ENCODE measurements at regions not wholly inside any gene's neighbourhood (a gene's known extent, or its start where the extent isn't known, plus 50 kb on each side); places are given as distances from the start of the nearest gene placed in this dataset.
A peak's percentile ranks its signal among the peaks of the same experiment; 100 is the strongest.

- TF ChIP-seq, protein P1, sequence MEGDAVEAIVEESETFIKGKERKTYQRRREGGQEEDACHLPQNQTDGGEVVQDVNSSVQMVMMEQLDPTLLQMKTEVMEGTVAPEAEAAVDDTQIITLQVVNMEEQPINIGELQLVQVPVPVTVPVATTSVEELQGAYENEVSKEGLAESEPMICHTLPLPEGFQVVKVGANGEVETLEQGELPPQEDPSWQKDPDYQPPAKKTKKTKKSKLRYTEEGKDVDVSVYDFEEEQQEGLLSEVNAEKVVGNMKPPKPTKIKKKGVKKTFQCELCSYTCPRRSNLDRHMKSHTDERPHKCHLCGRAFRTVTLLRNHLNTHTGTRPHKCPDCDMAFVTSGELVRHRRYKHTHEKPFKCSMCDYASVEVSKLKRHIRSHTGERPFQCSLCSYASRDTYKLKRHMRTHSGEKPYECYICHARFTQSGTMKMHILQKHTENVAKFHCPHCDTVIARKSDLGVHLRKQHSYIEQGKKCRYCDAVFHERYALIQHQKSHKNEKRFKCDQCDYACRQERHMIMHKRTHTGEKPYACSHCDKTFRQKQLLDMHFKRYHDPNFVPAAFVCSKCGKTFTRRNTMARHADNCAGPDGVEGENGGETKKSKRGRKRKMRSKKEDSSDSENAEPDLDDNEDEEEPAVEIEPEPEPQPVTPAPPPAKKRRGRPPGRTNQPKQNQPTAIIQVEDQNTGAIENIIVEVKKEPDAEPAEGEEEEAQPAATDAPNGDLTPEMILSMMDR (IDR thresholded peaks at IDR 0.05; ENCODE audit: unreplicated experiment), result no peak
- Mint-ChIP-seq H3K27me3 (ENCODE audit: low read depth) (no peaks in the 10 kb centered on the region), H3K4me3 (no peak overlapping the region), H3K4me1 (peaks cover 46% of the 10 kb centered on the region), H3K27ac (no peak overlapping the region), H3K9me3 (no peaks in the 10 kb centered on the region), H3K36me3 (no peaks in the 10 kb centered on the region)
- no peak for DNase-seq (ENCODE audit: low spot score in 2 of 2, unreplicated experiment in 2 of 2)
These were observed 53.6 kb upstream of the FST start for GRCh38 chr5:53426878-53427277.

GRCh38 chr5:53427965-53428364 is 52.5 kb upstream of the FST start:
- H3K36me3 Mint-ChIP-seq, result no peaks in the 10 kb centered on the region
- no peak for DNase-seq (ENCODE audit: low spot score in 2 of 2, unreplicated experiment in 2 of 2)
- H3K4me1 Mint-ChIP-seq, result peaks cover 42% of the 10 kb centered on the region
- no peaks in the 10 kb centered on the region for H3K9me3 Mint-ChIP-seq
- no peak overlapping the region for H3K4me3 Mint-ChIP-seq
- H3K27me3 Mint-ChIP-seq (ENCODE audit: low read depth), result no peaks in the 10 kb centered on the region
- no peak overlapping the region for H3K27ac Mint-ChIP-seq
- TF ChIP-seq, protein P1 (IDR thresholded peaks at IDR 0.05; ENCODE audit: unreplicated experiment), result no peak

DNA sequence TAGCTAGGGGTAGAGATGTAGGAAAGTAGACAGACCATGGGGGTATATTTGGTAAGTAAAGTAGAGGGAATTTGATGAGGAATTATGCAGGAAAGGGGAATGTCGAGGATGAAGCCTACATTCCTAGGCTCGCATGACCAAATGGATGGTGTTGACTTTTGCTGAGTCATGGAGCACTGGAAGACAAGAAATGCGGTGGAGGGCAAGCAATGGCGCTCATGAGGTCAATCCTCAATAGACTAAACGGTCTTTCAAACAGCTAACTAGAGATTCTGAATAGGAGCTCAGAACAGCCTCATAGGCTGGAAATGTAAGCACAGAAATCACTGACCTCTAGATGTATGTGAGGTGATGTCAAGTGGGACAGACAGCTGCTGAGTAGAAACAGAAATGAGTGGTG is 50.7 kb upstream of the FST start:
- Mint-ChIP-seq H3K4me1 (peaks cover 45% of the 10 kb centered on the region), H3K27ac (no peak overlapping the region), H3K9me3 (peaks cover 3% of the 10 kb centered on the region), H3K36me3 (no peaks in the 10 kb centered on the region), H3K27me3 (ENCODE audit: low read depth) (no peaks in the 10 kb centered on the region), H3K4me3 (no peak overlapping the region)
- no peak for DNase-seq (ENCODE audit: low spot score in 2 of 2, unreplicated experiment in 2 of 2)
- TF ChIP-seq, protein P1 (IDR thresholded peaks at IDR 0.05; ENCODE audit: unreplicated experiment), result no peak

DNA sequence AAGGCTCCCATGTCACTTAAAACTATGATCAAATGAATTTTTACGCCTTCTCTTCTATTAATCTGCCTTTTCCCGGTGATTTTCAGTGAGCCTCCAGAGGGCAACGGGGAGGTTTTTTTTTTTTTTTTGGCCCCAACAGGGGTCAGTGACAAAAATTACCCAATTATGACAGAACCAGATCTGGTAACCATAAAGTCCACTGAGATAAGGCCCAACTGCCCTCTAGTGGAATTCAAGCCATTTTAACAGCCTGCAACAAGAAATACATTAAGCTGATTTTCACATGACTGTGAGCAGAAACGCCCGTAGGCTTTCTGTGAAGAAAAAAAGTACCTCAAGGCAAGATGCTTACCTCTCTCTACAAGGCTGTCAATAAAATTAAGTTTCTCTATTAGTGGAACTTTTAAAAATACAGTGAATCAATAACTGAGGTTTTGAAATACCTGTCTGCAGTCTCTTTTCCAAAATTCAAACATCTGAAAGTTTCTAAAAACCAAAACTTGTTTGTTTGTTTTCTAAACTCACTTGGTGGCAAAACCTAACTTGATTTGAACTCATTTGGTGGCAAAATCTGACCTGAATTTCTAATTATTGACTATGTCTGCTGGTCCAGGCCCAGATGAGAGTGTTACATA is 49.7 kb upstream of the FST start:
- no peaks in the 10 kb centered on the region for H3K27me3 Mint-ChIP-seq (ENCODE audit: low read depth)
- peaks cover 36% of the 10 kb centered on the region for H3K4me1 Mint-ChIP-seq
- no peak for DNase-seq (ENCODE audit: low spot score in 2 of 2, unreplicated experiment in 2 of 2)
- H3K9me3 Mint-ChIP-seq, result peaks cover 3% of the 10 kb centered on the region
- no peak overlapping the region for H3K4me3 Mint-ChIP-seq
- peak overlapping the region; percentile 48 for H3K27ac Mint-ChIP-seq
- H3K36me3 Mint-ChIP-seq, result no peaks in the 10 kb centered on the region
- TF ChIP-seq, protein P1 (IDR thresholded peaks at IDR 0.05; ENCODE audit: unreplicated experiment), result peak; percentile 27

Data from mesothelial cell of epicardium (in vitro differentiated cells).